ENCODE measurements at regions not wholly inside any gene's neighbourhood (a gene's known extent, or its start where the extent isn't known, plus 50 kb on each side); places are given as distances from the start of the nearest gene placed in this dataset.

DNA sequence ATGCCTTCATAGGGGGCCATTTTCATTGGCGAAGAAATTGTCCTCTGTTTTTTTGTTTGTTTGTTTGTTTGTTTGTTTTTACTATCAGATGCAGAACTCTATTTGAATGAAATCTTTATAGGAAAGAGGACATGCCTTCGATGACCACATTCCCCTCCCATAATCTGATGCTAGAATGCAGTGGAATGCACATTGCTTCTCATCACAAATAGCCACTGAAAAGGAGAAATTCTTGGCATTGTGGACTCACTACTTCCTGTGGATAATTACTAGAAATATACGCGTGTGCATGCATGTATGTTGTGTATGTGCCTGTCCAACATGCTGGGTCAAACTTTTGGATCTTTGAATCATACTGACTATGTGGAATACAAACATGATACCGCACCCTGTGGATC is 70.5 kb upstream of the SFMBT2 start:
- Histone ChIP-seq H3F3A (ENCODE audit: low read depth) (no peaks in the 10 kb centered on the region), H2AFZ (replicated peaks) (no peak overlapping the region), H3K79me2 (ENCODE audit: low read depth) (no peaks in the 10 kb centered on the region), H4K20me1 (ENCODE audit: low read depth) (no peaks in the 10 kb centered on the region), H3K36me3 (no peaks in the 10 kb centered on the region), H3K4me3 (no peak overlapping the region), H3K9me3 (ENCODE audit: low read depth) (no peaks in the 10 kb centered on the region), H3K27me3 (no peaks in the 10 kb centered on the region), H3K4me2 (no peak overlapping the region), H3K4me1 (peaks cover 15% of the 10 kb centered on the region), H3K9ac (no peak overlapping the region), H3K27ac (no peak overlapping the region)
- Mint-ChIP-seq H3K4me1 (peaks cover 43% of the 10 kb centered on the region), H3K27me3 (ENCODE audit: insufficient read depth, low read depth) (peaks cover 10% of the 10 kb centered on the region), H3K36me3 (no peaks in the 10 kb centered on the region), H3K9me3 (no peaks in the 10 kb centered on the region), H3K27ac (peak overlapping the region; percentile 62), H3K4me3 (no peak overlapping the region)
- no peak for DNase-seq (ENCODE audit: low spot score)
- TF ChIP-seq EZH2 (IDR thresholded peaks at IDR 0.05): no peak
- no peak for TF ChIP-seq EZH2phosphoT487 (IDR thresholded peaks at IDR 0.05)
- TF ChIP-seq CTCF (IDR thresholded peaks at IDR 0.05): no peak

DNA sequence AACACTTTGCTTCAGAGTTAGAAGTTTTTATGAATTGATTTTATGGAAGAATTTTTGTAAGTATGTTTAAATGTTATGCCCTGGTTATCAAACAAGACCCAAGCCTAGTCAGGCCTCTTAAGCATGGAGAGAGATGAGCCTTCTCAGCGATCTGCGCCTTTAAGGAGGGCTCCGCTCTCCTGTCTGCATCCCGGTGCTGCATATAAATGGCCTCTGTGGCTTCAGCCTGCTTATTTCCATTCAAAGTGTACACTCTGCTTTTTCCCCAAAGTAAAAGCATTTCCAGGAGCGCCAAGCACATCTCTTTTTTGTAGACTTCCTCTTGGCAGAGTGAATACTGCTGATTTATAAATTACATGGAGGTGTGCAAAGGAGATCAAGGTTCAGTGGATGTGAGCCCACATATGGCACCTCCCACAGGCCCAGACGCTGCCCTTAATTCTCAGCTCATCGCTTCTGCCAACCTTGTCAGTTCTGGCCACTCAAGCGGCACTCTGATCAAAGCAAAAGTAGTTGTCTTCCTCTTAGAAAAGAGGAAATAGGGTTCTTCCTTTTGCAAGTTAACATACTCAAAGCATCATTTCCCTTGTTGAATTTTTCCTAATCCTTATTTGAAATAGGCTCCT is 70.0 kb upstream of the SFMBT2 start:
- no peaks in the 10 kb centered on the region for H3K79me2 ChIP-seq (ENCODE audit: low read depth)
- no peak overlapping the region for H3K4me3 Mint-ChIP-seq
- no peaks in the 10 kb centered on the region for H3K27me3 ChIP-seq
- H3K27ac ChIP-seq: no peak overlapping the region
- no peak for TF ChIP-seq EZH2phosphoT487 (IDR thresholded peaks at IDR 0.05)
- no peak for TF ChIP-seq EZH2 (IDR thresholded peaks at IDR 0.05)
- TF ChIP-seq CTCF (IDR thresholded peaks at IDR 0.05): no peak
- H3F3A ChIP-seq (ENCODE audit: low read depth): peaks cover 3% of the 10 kb centered on the region
- peaks cover 10% of the 10 kb centered on the region for H3K27me3 Mint-ChIP-seq (ENCODE audit: insufficient read depth, low read depth)
- H3K27ac Mint-ChIP-seq: peak overlapping the region; percentile 62
- H3K4me1 ChIP-seq: peaks cover 19% of the 10 kb centered on the region
- H2AFZ ChIP-seq (replicated peaks): peak overlapping the region; percentile 15
- no peaks in the 10 kb centered on the region for H3K36me3 Mint-ChIP-seq
- H3K36me3 ChIP-seq: no peaks in the 10 kb centered on the region
- H3K4me1 Mint-ChIP-seq: peaks cover 44% of the 10 kb centered on the region
- no peaks in the 10 kb centered on the region for H3K9me3 ChIP-seq (ENCODE audit: low read depth)
- no peak for DNase-seq (ENCODE audit: low spot score)
- no peaks in the 10 kb centered on the region for H3K9me3 Mint-ChIP-seq
- H4K20me1 ChIP-seq (ENCODE audit: low read depth): no peaks in the 10 kb centered on the region
- no peak overlapping the region for H3K9ac ChIP-seq
- no peak overlapping the region for H3K4me3 ChIP-seq
- no peak overlapping the region for H3K4me2 ChIP-seq

- H3K79me2 ChIP-seq (ENCODE audit: low read depth): no peaks in the 10 kb centered on the region
- DNase-seq (ENCODE audit: low spot score): no peak
- H3F3A ChIP-seq (ENCODE audit: low read depth): peaks cover 6% of the 10 kb centered on the region
- no peaks in the 10 kb centered on the region for H3K9me3 ChIP-seq (ENCODE audit: low read depth)
- H3K4me3 ChIP-seq: no peak overlapping the region
- Mint-ChIP-seq H3K4me1 (peaks cover 43% of the 10 kb centered on the region), H3K27me3 (ENCODE audit: insufficient read depth, low read depth) (peaks cover 10% of the 10 kb centered on the region), H3K4me3 (no peak overlapping the region), H3K27ac (no peak overlapping the region), H3K9me3 (no peaks in the 10 kb centered on the region), H3K36me3 (no peaks in the 10 kb centered on the region)
- H3K4me2 ChIP-seq: no peak overlapping the region
- H3K9ac ChIP-seq: no peak overlapping the region
- H3K36me3 ChIP-seq: no peaks in the 10 kb centered on the region
- H3K27me3 ChIP-seq: no peaks in the 10 kb centered on the region
- no peaks in the 10 kb centered on the region for H4K20me1 ChIP-seq (ENCODE audit: low read depth)
- H3K27ac ChIP-seq: no peak overlapping the region
- H3K4me1 ChIP-seq: peaks cover 19% of the 10 kb centered on the region
- H2AFZ ChIP-seq (replicated peaks): no peak overlapping the region
- TF ChIP-seq EZH2 (IDR thresholded peaks at IDR 0.05) (no peak), EZH2phosphoT487 (IDR thresholded peaks at IDR 0.05) (no peak), CTCF (IDR thresholded peaks at IDR 0.05) (no peak)
Observed at GRCh38 chr10:7479861-7480598, 69.2 kb upstream of the SFMBT2 start.

All from neural progenitor cell (in vitro differentiated cells).